AG09319 (cell line): ENCODE measurements at regions not wholly inside any gene's neighbourhood (a gene's known extent, or its start where the extent isn't known, plus 50 kb on each side); places are given as distances from the start of the nearest gene placed in this dataset.

Experiments used
- DNase-seq: peaks from one replicate; pipeline ENCODE4 v3.0.0-alpha.2; 2010; ENCODE audit warnings: low read depth; ENCODE audit errors: extremely low read depth
- TF ChIP-seq, protein P1 (sequence below): IDR thresholded peaks from 2 replicates; pipeline ENCODE4 v1.5.1; 2011; ENCODE audit warnings: low read depth, mild to moderate bottlenecking, inconsistent platforms, low read length, moderate library complexity

DNA sequence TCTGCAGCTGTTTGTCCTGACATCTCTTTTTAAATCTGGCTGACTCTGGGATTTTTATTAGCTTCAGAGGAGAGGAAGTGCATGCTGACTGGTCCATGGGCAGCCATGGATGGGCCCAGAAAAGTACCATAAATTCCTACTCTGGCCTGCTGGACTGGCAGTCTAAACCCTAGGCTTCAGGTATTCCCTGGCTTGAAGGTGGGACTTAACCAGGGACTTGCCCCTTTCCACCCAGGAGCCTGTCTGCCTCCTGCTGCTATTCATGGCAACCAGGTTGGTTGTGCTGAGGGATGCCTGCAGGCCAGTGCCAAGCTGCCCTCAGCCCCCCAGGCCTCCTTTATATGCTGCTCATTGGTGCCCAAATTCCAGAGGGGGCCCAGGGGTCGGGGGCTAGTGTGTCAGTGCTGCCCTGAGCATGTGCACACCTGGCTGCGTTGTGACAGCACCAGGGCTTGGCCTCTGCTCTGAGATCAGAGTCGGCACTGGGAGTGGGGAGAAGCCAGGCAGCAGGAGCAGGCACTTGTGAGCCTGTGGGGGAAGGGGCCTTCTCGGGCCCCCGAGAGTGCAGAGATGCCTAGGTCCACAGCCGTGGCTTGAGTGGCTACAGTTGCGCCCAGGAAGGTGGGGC, 195.7 kb upstream of the TFPI start:
- DNase-seq, result no peak
- TF ChIP-seq, protein P1, sequence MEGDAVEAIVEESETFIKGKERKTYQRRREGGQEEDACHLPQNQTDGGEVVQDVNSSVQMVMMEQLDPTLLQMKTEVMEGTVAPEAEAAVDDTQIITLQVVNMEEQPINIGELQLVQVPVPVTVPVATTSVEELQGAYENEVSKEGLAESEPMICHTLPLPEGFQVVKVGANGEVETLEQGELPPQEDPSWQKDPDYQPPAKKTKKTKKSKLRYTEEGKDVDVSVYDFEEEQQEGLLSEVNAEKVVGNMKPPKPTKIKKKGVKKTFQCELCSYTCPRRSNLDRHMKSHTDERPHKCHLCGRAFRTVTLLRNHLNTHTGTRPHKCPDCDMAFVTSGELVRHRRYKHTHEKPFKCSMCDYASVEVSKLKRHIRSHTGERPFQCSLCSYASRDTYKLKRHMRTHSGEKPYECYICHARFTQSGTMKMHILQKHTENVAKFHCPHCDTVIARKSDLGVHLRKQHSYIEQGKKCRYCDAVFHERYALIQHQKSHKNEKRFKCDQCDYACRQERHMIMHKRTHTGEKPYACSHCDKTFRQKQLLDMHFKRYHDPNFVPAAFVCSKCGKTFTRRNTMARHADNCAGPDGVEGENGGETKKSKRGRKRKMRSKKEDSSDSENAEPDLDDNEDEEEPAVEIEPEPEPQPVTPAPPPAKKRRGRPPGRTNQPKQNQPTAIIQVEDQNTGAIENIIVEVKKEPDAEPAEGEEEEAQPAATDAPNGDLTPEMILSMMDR, result no peak

DNA sequence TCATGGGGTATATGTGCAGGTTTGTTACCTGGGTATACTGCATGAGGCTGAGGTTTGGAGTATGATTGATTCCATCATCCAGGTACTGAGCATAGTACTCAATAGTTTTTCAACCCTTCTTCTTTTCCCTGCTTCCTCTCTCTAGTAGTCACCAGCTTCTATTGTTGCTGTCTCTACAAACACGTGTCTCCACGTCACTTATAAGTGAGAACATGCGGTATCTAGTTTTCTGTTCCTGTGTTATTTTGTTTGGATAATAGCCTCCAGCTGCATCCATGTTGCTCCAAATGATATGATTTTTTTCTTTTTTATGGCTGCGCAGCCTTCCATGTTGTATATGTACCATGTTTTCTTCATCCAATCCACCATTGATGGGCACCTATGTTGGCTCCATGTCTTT, 214.8 kb upstream of the TFPI start:
- DNase-seq, result no peak
- TF ChIP-seq, protein P1, result no peak

DNA sequence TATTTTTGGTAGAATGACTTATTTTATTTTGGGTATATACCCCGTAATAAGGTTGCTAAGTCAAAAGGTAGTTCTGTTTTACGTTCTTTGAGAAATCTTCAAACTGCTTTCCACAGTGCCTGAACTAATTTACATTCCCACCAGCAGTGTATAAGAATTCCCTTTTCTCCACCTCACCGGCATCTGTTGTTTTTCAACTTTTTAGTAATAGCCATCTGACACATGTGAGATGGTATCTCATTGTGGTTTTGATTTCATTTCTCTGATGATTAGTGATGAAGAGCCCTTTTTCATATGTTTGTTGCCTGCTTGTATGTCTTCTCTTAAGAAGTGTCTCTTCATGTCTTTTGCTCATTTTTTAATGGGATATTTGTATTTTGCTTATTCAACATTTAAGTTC, 215.2 kb upstream of the TFPI start:
- no peak for DNase-seq
- TF ChIP-seq, protein P1, result no peak

DNA sequence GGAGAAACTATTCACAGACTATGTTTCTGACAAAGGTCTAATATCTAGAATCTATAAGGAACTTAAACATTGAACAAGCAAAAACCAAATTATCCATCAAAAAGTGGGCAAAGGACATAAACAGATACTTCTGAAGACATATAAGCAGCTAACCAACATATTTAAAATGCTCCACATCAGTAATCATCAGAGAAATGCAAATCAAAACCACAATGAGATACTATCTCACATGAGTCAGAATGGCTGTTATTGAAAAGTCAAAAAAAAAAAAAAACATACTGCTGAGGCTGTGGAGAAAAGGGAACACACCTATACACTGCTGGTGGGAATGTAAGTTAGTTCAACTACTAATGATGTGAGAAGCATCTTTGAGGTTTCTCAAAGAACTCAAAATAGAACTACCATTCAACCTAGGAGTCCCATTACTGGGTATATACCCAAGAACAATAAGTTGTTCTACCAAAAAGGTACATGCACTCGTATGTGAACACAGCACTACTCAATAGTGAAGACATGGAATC, 220.4 kb upstream of the TFPI start:
- TF ChIP-seq, protein P1, result no peak
- peak; percentile 0 for DNase-seq

DNA sequence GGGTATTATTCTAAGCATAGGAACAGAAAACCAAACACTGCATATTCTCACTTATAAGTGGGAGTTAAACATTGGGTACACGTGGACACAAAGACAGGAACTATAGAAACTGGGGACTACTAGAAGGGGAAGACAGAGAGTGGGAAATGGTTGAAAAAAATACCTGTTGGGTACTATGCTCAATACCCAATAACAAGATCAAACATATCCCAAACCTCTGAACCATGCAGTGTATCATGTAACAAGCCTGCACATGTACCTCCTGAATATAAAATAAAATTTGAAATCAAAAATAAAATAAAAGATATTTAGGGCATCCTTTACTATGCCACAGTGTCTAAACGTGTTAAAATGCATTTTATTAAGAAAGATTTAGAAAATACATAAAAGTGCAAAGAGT, 221.0 kb upstream of the TFPI start:
- DNase-seq, result no peak
- TF ChIP-seq, protein P1, result no peak

DNA sequence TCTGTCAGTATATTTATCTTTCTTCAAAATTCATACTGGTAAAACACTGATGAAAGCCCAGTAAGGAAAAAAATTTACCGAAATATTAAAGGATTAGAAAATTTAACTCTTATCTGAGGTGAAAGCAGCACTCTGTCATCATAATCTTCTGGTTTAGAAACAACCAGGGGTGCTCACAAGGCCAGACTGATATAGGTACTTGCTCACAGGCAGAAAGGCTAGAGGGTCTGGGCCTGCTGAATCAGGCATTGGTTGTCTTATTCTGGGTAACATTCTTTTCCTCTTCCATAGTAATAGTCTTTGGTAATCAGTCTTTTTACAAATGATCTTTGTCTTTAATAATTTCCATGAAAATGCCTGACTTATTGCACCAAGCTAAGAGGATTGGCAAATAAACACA, 221.4 kb upstream of the TFPI start:
- TF ChIP-seq, protein P1, result no peak
- DNase-seq, result no peak

DNA sequence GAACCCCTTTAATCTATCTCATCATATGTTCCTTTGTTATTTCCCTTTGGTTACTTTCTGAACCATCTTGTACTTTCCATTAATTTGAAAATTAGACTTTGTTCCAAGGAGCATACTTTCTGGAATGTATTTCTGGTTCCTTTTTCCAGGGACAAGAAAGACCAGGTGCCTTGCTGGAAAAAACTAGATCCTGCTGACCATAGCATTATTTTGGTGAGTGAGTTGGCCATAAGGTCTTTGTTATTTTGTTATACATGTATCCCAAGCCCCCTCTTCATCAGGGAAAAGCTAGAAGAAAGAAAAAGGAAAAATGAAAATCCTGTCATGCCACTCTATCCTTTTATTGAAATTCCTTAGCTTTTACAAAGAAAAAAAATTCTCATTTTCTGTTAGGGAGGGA, 228.1 kb upstream of the TFPI start:
- TF ChIP-seq, protein P1, result no peak
- no peak for DNase-seq
